Thoracic aorta (tissue), 2 donors: ENCODE measurements at regions not wholly inside any gene's neighbourhood (a gene's known extent, or its start where the extent isn't known, plus 50 kb on each side); places are given as distances from the start of the nearest gene placed in this dataset.
A peak's percentile ranks its signal among the peaks of the same experiment; 100 is the strongest.

Source experiments
- ATAC-seq: fragments of 150-250 bp; one replicate; pipeline ENCODE4 v1.8.0; 2017; ENCODE audit warnings: low read depth; ENCODE audit not compliant: insufficient number of reproducible peaks, low FRiP score
- DNase-seq: peaks from one replicate; pipeline ENCODE4 v3.0.0-alpha.2; 2020; ENCODE audit warnings: low spot score
- H3K27ac ChIP-seq, 2 donors: fragments of 200-600 bp; sonication (generic); 1 replicate in 1 of 2; 2 replicates in 1 of 2; pipeline ENCODE4 v1.5.1; 2016; ENCODE audit warnings: mild to moderate bottlenecking in 2 of 2, moderate library complexity in 2 of 2
- H3K27me3 ChIP-seq: fragments of 200-600 bp; sonication (generic); replicated peaks from 2 replicates; pipeline ENCODE4 v1.6.0; 2016; ENCODE audit warnings: mild to moderate bottlenecking; ENCODE audit not compliant: insufficient read depth
- H3K36me3 ChIP-seq: fragments of 200-600 bp; sonication (generic); one replicate; pipeline ENCODE4 v1.5.1; 2016
- H3K4me1 ChIP-seq, 2 donors: fragments of 200-600 bp; sonication (generic); 1 replicate in 1 of 2; 2 replicates in 1 of 2; pipeline versions ENCODE4 v1.5.1 to v1.6.0; 2016; ENCODE audit warnings: low read depth in 2 of 2, mild to moderate bottlenecking in 1 of 2; ENCODE audit not compliant: control insufficient read depth in 1 of 2
- H3K4me3 ChIP-seq: fragments of 200-600 bp; sonication (generic); 2 replicates; pipeline ENCODE4 v1.5.1; 2016; ENCODE audit warnings: mild to moderate bottlenecking
- H3K9me3 ChIP-seq: fragments of 200-600 bp; sonication (generic); 2 replicates; pipeline ENCODE4 v1.5.1; 2016
- CTCF ChIP-seq: fragments of 200-600 bp; sonication (generic); IDR thresholded peaks from one replicate; pipeline ENCODE4 v1.5.1; 2019; ENCODE audit warnings: antibody characterized with exemption

DNA sequence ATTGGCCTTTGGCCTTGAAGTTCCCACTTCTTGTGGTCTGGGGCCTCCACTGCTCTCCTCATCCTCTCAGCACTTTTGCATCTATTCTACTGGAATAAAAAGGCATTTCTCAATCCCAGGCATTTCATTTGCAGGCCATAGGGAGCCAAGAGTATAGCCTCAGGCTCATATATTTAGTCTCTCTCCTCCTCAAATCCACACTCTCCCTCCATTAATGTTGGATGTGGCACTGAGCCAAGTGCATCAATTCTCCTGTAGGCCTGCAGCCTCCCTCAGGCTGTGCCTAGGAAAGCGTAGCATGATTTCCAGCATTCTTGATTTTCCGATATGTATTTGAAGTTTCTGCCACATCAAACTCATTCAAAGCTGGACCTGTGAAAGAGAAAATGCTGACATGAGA is 211.5 kb upstream of the CPNE8 start:
- no peak for TF ChIP-seq CTCF
- no peaks in the 10 kb centered on the region for H3K9me3 ChIP-seq
- ATAC-seq (no peak), DNase-seq (no peak)
- H3K27ac ChIP-seq, result no peak overlapping the region
- H3K4me3 ChIP-seq, result no peak overlapping the region
- no peaks in the 10 kb centered on the region for H3K27me3 ChIP-seq
- H3K4me1 ChIP-seq, result no peaks in the 10 kb centered on the region
- H3K36me3 ChIP-seq, result no peaks in the 10 kb centered on the region

DNA sequence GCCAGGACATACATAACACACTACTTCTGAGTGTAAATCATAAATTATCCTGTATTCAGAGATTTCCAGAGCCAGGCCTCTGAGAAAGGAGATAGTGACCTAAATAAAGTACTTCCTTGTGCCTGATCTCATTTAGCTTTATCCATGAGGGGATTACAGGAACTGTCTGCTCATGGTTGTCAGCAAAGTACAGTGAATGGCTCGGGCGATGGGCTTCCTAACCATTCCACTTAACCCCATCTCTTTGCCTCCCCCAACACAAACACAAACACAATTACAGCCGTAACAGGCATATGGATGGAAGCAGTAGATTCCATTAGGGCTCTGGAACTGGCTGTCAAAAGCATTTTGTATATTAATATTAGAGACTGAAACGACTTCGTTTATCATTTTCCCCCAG is 206.7 kb upstream of the CPNE8 start:
- no peaks in the 10 kb centered on the region for H3K4me1 ChIP-seq
- TF ChIP-seq CTCF, result no peak
- no peak overlapping the region for H3K4me3 ChIP-seq
- H3K27ac ChIP-seq, result no peak overlapping the region
- no peaks in the 10 kb centered on the region for H3K36me3 ChIP-seq
- no peak for ATAC-seq
- no peaks in the 10 kb centered on the region for H3K9me3 ChIP-seq
- no peaks in the 10 kb centered on the region for H3K27me3 ChIP-seq
- DNase-seq, result no peak

GRCh38 chr12:39105111-39105510 is 199.7 kb upstream of the CPNE8 start:
- no peak overlapping the region for H3K27ac ChIP-seq
- H3K9me3 ChIP-seq, result no peaks in the 10 kb centered on the region
- ATAC-seq, result no peak
- DNase-seq, result no peak
- no peaks in the 10 kb centered on the region for H3K36me3 ChIP-seq
- no peak overlapping the region for H3K4me3 ChIP-seq
- H3K4me1 ChIP-seq, result no peaks in the 10 kb centered on the region
- TF ChIP-seq CTCF, result no peak
- no peaks in the 10 kb centered on the region for H3K27me3 ChIP-seq

DNA sequence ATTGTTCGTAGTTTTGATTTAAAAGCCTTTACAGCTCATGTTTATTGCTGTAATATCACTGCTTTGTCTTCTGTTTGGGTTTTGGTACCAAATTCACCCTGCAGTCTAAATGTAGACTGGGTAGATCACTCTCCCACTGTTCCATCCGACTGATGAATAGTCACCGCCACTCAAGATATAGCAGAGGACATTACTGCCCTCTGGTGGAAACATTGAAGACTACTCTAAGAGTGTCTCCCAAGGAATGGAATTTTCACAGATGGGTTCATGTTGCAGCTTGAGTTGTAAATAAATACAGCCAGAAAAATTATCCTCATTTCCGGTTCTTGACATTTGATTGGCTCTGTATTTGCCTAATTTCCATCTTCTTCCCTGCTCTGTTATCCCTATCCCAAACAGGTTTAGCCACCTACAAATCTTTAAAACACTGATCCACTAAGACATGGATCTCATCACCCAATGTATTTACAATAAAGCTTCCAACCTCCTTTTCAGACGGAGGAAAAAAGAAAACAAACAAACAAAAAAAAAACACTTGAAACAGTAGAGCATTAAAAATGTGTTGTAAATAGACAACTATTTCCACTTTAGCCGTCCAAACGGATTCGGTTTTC is 198.3 kb upstream of the CPNE8 start:
- Histone ChIP-seq H3K27me3 (no peaks in the 10 kb centered on the region), H3K4me3 (no peak overlapping the region), H3K9me3 (no peaks in the 10 kb centered on the region), H3K4me1 (no peaks in the 10 kb centered on the region), H3K27ac (no peak overlapping the region), H3K36me3 (no peaks in the 10 kb centered on the region)
- peak; percentile 70 for TF ChIP-seq CTCF
- peak; percentile 78 for ATAC-seq
- DNase-seq, result no peak

GRCh38 chr12:39102474-39103209 is 197.3 kb upstream of the CPNE8 start:
- Histone ChIP-seq H3K36me3 (no peaks in the 10 kb centered on the region), H3K4me3 (no peak overlapping the region), H3K4me1 (no peaks in the 10 kb centered on the region), H3K27ac (no peak overlapping the region), H3K27me3 (no peaks in the 10 kb centered on the region), H3K9me3 (no peaks in the 10 kb centered on the region)
- ATAC-seq, result no peak
- TF ChIP-seq CTCF, result no peak
- DNase-seq, result no peak
